ENCODE measurements at regions not wholly inside any gene's neighbourhood (a gene's known extent, or its start where the extent isn't known, plus 50 kb on each side); places are given as distances from the start of the nearest gene placed in this dataset.

DNA sequence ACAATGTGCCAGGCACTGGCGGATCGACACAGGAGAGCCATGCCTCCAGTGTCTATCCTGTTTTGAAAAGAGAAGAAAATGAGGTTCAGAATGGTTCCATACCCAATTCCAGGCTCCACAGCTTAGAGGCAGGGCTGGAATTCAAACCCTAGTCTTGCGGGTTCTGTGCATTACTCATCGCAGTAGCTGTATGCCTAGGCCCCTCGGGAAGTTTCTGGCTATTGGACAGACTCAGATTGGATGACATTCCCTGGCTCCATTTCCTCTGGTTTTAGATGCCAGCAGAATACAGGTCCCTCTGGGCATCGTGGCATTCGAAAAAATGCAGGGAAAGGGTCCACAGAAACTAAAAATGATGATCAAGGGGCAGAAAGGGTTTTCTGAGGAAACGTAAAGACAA, 184.7 kb downstream of the COPRS start:
- TF ChIP-seq, protein P1, sequence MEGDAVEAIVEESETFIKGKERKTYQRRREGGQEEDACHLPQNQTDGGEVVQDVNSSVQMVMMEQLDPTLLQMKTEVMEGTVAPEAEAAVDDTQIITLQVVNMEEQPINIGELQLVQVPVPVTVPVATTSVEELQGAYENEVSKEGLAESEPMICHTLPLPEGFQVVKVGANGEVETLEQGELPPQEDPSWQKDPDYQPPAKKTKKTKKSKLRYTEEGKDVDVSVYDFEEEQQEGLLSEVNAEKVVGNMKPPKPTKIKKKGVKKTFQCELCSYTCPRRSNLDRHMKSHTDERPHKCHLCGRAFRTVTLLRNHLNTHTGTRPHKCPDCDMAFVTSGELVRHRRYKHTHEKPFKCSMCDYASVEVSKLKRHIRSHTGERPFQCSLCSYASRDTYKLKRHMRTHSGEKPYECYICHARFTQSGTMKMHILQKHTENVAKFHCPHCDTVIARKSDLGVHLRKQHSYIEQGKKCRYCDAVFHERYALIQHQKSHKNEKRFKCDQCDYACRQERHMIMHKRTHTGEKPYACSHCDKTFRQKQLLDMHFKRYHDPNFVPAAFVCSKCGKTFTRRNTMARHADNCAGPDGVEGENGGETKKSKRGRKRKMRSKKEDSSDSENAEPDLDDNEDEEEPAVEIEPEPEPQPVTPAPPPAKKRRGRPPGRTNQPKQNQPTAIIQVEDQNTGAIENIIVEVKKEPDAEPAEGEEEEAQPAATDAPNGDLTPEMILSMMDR (IDR thresholded peaks at IDR 0.05; ENCODE audit: low read depth, low read length, missing input control): no peak
- no peak for TF ChIP-seq RXRA (IDR thresholded peaks at IDR 0.05)
- TF ChIP-seq RAD21 (IDR thresholded peaks at IDR 0.05): no peak
- TF ChIP-seq GABPA (IDR thresholded peaks at IDR 0.05 in 1 of 2, conservative IDR thresholded peaks at IDR 0.05 in 1 of 2): no peak
- no peak for TF ChIP-seq JUND (IDR thresholded peaks at IDR 0.05)
- TF ChIP-seq, protein P2, sequence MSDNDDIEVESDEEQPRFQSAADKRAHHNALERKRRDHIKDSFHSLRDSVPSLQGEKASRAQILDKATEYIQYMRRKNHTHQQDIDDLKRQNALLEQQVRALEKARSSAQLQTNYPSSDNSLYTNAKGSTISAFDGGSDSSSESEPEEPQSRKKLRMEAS (IDR thresholded peaks at IDR 0.05): no peak
- TF ChIP-seq, protein P3, sequence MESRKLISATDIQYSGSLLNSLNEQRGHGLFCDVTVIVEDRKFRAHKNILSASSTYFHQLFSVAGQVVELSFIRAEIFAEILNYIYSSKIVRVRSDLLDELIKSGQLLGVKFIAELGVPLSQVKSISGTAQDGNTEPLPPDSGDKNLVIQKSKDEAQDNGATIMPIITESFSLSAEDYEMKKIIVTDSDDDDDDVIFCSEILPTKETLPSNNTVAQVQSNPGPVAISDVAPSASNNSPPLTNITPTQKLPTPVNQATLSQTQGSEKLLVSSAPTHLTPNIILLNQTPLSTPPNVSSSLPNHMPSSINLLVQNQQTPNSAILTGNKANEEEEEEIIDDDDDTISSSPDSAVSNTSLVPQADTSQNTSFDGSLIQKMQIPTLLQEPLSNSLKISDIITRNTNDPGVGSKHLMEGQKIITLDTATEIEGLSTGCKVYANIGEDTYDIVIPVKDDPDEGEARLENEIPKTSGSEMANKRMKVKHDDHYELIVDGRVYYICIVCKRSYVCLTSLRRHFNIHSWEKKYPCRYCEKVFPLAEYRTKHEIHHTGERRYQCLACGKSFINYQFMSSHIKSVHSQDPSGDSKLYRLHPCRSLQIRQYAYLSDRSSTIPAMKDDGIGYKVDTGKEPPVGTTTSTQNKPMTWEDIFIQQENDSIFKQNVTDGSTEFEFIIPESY (IDR thresholded peaks at IDR 0.05): no peak
- TF ChIP-seq EGR1 (IDR thresholded peaks at IDR 0.05; ENCODE audit: low read depth in 2 of 2): no peak
- TF ChIP-seq TAF1 (conservative IDR thresholded peaks at IDR 0.05): no peak

Data from liver (tissue), 3 donors.